Fibroblast of peridontal ligament (primary cell): ENCODE measurements at regions not wholly inside any gene's neighbourhood (a gene's known extent, or its start where the extent isn't known, plus 50 kb on each side); places are given as distances from the start of the nearest gene placed in this dataset.
"Not testable (repeated sequence)": the region's sequence is repeated elsewhere in the genome, so short reads cannot be mapped to it uniquely, and the experiment has no call there.

Experiments
- DNase-seq: peaks from one replicate; pipeline ENCODE4 v3.0.0-alpha.2; 2010; ENCODE audit errors: extremely low read depth

GRCh38 chr13:44711706-44712105, 135.6 kb upstream of the TSC22D1 start:
- no peak for DNase-seq

GRCh38 chr13:44710576-44710975, 134.4 kb upstream of the TSC22D1 start:
- peak; percentile 89 for DNase-seq

- DNase-seq = not testable (repeated sequence)
Observed at GRCh38 chr13:44704811-44705210, 128.7 kb upstream of the TSC22D1 start.

DNA sequence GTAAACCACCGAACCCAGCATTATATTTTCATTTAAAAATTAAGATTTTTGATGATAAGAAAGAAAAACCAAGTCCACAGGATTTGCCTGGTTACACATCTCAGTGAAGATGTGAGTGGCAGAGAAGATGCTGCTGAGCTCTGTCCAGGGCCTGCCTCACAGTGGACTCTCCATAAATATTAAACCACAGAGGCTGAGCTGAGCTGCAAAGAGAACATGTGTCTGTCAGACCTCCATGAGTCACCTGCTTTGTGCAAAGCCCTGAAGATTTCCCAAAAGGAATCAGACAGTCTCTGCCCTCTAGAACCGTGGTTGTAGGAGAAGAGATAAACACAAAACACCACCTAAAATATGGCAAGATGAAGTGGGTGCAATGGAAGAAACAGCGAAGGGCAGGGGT, 127.2 kb upstream of the TSC22D1 start:
- DNase-seq = peak; percentile 65

DNA sequence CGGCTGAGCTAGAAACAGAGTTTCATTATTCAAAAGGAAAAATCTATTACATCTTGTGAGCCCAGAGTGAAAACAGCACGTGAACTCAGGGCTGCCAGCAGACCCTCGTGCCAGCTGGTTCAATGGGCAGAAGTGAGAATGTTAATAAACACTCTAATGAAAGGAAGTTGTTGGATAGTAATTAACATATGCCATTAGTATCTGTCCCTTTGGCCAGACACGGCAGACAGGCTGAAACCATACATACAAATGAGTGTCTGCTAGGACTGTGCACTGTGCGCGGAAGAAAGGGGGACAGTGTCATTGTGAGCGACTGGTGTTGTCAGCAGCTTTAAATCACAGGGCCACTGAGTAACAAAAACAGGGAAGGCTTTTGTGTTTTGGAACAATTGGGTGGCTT, 121.9 kb upstream of the TSC22D1 start:
- DNase-seq = no peak

- DNase-seq = no peak
Observed at GRCh38 chr13:44697058-44697457, 120.9 kb upstream of the TSC22D1 start.

DNA sequence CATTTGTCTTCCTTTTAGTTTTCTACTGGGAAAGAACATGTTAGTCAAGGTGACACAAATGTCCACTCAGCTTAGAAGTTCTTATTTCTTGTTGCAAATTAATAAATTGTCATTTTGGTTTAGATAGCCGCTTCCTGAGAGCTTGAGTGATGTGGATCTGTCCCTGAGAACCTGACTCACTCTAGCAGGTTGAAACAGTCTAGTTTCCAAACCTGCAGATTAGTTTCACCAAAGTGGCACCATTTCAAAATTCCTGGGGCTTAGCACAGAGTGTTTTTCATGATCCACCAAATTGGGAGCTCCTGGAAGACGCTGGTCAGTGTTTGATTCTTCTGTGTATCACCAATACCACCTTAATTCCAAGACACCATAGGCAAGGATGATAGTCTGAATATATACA, 119.4 kb upstream of the TSC22D1 start:
- no peak for DNase-seq

DNA sequence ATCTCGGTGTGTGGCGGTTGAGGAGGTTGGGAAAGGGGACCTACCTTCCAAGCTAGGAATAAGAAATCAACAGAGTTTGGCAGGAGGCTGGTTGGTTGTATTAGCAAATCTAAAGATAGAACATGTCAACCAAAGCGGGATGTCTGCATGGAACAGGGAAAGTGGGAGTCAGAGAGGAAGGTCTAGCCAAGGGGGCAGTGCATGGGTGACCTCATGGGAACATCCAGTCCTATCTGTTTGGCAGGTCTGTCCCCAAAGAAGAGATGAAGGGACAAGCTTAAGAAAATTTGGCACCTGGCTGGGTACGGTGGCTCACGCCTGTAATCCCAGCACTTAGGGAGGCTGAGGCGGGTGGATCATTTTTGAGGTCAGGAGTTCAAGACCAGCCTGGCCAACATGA, 118.7 kb upstream of the TSC22D1 start:
- DNase-seq = no peak

- no peak for DNase-seq
Observed at GRCh38 chr13:44694291-44694690, 118.2 kb upstream of the TSC22D1 start.

DNA sequence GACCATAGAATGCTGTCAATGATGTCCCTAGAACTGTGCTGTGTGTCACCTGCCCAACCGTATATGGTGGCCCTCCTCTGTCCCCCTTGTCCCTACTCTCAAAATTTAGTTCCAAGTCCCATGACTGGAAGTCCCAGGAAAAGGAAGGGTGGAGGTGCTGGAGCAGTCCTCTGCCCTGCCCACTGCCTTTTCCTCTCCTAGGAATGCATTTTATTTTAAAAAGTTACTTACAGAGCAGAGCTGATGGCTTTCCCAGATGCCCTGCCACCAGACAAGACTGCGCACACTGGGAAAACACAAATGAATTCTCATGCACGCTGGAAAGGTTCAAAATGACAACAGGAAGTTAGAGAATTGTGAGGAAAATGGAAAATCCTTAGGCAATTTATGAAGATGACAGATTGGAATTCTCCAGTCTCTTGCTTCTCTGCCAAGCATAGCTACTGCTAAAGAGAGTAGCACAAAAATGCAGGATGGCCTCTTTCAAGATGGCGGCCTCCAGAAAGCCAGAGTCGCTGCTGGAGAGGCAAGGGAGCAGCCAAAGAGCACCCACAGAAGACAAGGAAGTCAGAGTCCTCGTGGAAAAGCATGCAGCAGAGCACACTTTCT, 117.1 kb upstream of the TSC22D1 start:
- no peak for DNase-seq

- no peak for DNase-seq
Observed at GRCh38 chr13:44692173-44692713, 116.1 kb upstream of the TSC22D1 start.

- DNase-seq = no peak
Observed at GRCh38 chr13:44690376-44690775, 114.2 kb upstream of the TSC22D1 start.

GRCh38 chr13:44688652-44689051, 112.5 kb upstream of the TSC22D1 start:
- no peak for DNase-seq

GRCh38 chr13:44686531-44686934, 110.4 kb upstream of the TSC22D1 start:
- no peak for DNase-seq

- no peak for DNase-seq
Observed at GRCh38 chr13:44685641-44686040, 109.5 kb upstream of the TSC22D1 start.

- not testable (repeated sequence) for DNase-seq
Observed at GRCh38 chr13:44682416-44682815, 106.3 kb upstream of the TSC22D1 start.

DNA sequence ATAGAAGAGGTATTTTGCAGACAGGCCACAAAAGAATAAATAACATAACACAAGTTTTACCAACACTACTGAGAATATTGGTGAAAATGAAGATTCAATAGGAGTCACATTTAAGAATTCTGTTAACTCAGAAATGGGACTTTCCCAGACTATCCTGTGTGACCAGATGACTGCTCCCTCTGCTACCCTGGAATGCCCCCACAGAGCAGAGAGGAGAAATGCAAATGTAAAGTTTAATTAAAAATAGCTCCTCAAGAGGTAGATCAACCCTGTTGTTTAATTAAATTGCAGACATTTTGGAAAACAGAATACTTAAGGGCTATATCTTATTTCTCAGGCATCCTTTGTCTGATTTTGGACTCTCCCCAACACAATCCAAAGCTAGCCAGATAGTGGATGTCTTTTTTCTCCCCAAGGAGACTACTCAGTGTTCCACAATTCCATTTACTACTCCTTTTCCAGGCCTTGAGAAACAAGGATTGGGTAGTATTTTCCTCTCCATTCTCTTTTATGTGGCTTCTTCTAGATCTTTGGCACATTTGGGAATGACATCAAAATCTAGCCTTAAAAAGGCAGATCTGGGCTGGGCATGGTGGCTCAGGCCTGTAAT, 104.7 kb upstream of the TSC22D1 start:
- DNase-seq = peak; percentile 74

- peak; percentile 79 for DNase-seq
Observed at GRCh38 chr13:44679597-44679996, 103.5 kb upstream of the TSC22D1 start.

DNA sequence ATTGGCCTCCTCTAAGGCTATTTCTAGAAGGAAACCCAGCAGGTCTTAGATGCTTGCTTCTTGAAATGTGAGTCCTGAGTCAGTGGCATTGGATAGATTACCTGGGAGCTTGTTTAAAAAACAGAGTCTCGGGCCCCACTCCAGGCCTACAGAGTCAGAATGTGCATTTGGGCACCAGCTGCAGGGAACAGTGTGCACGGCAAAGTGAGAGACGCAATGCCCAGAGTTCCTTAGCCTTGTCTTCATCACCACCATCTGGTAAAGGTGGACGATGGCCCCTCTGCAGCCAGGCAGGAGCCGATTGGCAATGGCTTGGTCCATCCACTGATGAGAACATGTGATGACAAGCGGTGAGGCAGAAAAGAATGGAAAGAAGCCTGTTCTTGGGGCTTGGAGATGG, 102.1 kb upstream of the TSC22D1 start:
- DNase-seq = no peak

DNA sequence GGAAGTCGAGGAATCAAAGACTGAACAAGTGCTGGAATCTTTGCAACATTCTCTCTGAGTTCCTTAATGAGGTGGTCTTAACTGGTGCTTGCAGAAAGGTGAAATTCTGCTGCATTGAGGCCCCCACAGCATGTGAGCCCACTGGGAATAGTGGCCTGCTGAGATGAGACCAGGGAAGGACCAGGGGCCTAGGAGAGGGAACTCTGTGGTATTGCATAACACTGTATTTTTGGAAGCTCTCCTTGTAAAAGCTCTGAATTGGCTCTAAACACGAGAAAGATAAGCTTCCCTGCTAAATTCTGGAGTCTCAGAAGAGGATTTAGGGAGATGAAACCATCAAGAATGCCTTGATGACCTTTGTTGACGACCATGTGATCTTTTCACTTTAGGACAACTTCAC, 100.4 kb upstream of the TSC22D1 start:
- no peak for DNase-seq

GRCh38 chr13:44669534-44669933, 93.4 kb upstream of the TSC22D1 start:
- DNase-seq = no peak

- peak; percentile 92 for DNase-seq
Observed at GRCh38 chr13:44668688-44669087, 92.6 kb upstream of the TSC22D1 start.

- DNase-seq = peak; percentile 94
Observed at GRCh38 chr13:44667943-44668342, 91.8 kb upstream of the TSC22D1 start.

DNA sequence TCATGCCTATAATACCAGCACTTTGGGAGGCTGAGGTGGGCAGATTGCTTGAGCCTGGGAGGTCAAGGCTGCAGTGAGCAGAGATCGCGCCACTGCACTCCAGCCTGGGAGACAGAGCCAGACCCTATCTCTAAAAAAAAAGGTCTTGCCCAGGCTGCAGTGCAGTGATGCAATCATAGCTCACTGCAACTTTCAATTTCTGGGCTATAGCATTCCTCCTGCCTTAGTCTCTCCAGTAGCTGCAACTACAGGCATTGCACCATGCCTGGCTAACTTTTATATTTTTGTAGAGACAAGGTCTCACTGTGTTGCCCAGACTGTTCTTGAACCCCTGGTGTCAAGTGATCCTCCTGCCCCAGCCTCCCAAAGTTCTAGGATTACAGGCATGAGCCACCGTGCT, 90.4 kb upstream of the TSC22D1 start:
- DNase-seq = peak; percentile 78
